ENCODE measurements at regions not wholly inside any gene's neighbourhood (a gene's known extent, or its start where the extent isn't known, plus 50 kb on each side); places are given as distances from the start of the nearest gene placed in this dataset.
"Not testable (repeated sequence)": the region's sequence is repeated elsewhere in the genome, so short reads cannot be mapped to it uniquely, and the experiment has no call there.

- TF ChIP-seq CTCF (IDR thresholded peaks at IDR 0.05; ENCODE audit: low read depth, low read length): no peak
- H3K4me3 ChIP-seq (ENCODE audit: low read depth, low read length): no peak overlapping the region
Measured at GRCh38 chr20:63137851-63138415, 78.0 kb downstream of the YTHDF1 start.

GRCh38 chr20:63136296-63136695 lies 79.6 kb downstream of the YTHDF1 start:
- H3K4me3 ChIP-seq (ENCODE audit: low read depth, low read length): no peak overlapping the region
- no peak for TF ChIP-seq CTCF (IDR thresholded peaks at IDR 0.05; ENCODE audit: low read depth, low read length)

- no peak overlapping the region for H3K4me3 ChIP-seq (ENCODE audit: low read depth, low read length)
- TF ChIP-seq CTCF (IDR thresholded peaks at IDR 0.05; ENCODE audit: low read depth, low read length): no peak
Measured at GRCh38 chr20:63135411-63135810, 80.5 kb downstream of the YTHDF1 start.

GRCh38 chr20:63134711-63135361 lies 81.1 kb downstream of the YTHDF1 start:
- not testable (repeated sequence) for H3K4me3 ChIP-seq (ENCODE audit: low read depth, low read length)

GRCh38 chr20:63134201-63134612 lies 81.7 kb downstream of the YTHDF1 start:
- no peak overlapping the region for H3K4me3 ChIP-seq (ENCODE audit: low read depth, low read length)
- TF ChIP-seq CTCF (IDR thresholded peaks at IDR 0.05; ENCODE audit: low read depth, low read length): no peak

GRCh38 chr20:63133481-63134091 lies 82.3 kb downstream of the YTHDF1 start:
- no peak for TF ChIP-seq CTCF (IDR thresholded peaks at IDR 0.05; ENCODE audit: low read depth, low read length)
- H3K4me3 ChIP-seq (ENCODE audit: low read depth, low read length): no peak overlapping the region

- H3K4me3 ChIP-seq (ENCODE audit: low read depth, low read length): no peak overlapping the region
- TF ChIP-seq CTCF (IDR thresholded peaks at IDR 0.05; ENCODE audit: low read depth, low read length): no peak
Measured at GRCh38 chr20:63132715-63133471, 83.0 kb downstream of the YTHDF1 start.
